SK-N-SH (cell line): ENCODE measurements at regions not wholly inside any gene's neighbourhood (a gene's known extent, or its start where the extent isn't known, plus 50 kb on each side); places are given as distances from the start of the nearest gene placed in this dataset.

ENCODE experiments used
- CTCF ChIA-PET: fragments of 300-600, 350-600 bp; formaldehyde crosslinking; extraction: SDS; loops from one replicate; lab custom pipeline; 2021; lab: Yijun Ruan, JAX
- POLR2A ChIA-PET: fragments of 350-600 bp; sonication (Branson Sonifier 250); formaldehyde crosslinking; extraction: SDS; loops from one replicate; lab custom pipeline; 2020; ENCODE audit warnings: antibody characterized with exemption, inconsistent platforms; lab: Yijun Ruan, JAX
- DNase-seq: peaks from one replicate; pipeline ENCODE4 v3.0.0; 2012
- H2AFZ ChIP-seq: fragments of 200-600 bp; sonication (generic); 2 replicates; pipeline ENCODE4 v1.8.1; 2016; ENCODE audit warnings: antibody characterized with exemption, mild to moderate bottlenecking, low read depth
- H3F3A ChIP-seq: fragments of 200-600 bp; sonication (generic); replicated peaks from 2 replicates; pipeline ENCODE3; 2016; ENCODE audit warnings: antibody characterized with exemption, mild to moderate bottlenecking; ENCODE audit not compliant: insufficient read depth
- H3K27ac ChIP-seq, 2 experiments: fragments of 200-500 bp in 1 of 2; fragments of 200-600 bp in 1 of 2; sonication (Bioruptor generic) in 1 of 2; sonication (generic), shearing (Covaris generic) in 1 of 2; 2 replicates each; pipeline versions ENCODE4 v1.5.1 to v1.6.1; 2014 to 2016; ENCODE audit warnings: low read depth in 2 of 2, inconsistent platforms in 1 of 2, low read length in 1 of 2, mild to moderate bottlenecking in 1 of 2, mixed read lengths in 1 of 2
- H3K27me3 ChIP-seq: fragments of 200-600 bp; sonication (generic), shearing (Covaris generic); 2 replicates; pipeline ENCODE4 v1.6.1; 2016; ENCODE audit warnings: mixed run types; ENCODE audit not compliant: insufficient read depth
- H3K36me3 ChIP-seq, 2 experiments: fragments of 200-500 bp in 1 of 2; fragments of 200-600 bp in 1 of 2; sonication (Bioruptor generic) in 1 of 2; sonication (generic) in 1 of 2; replicated peaks in 1 of 2; 2 replicates each; pipeline versions ENCODE3 to v1.5.1; 2014 to 2016; ENCODE audit warnings: low read length in 1 of 2, mild to moderate bottlenecking in 1 of 2; ENCODE audit not compliant: insufficient read depth in 2 of 2, control insufficient read depth in 1 of 2
- H3K4me1 ChIP-seq, 2 experiments: fragments of 200-500 bp in 1 of 2; fragments of 200-600 bp in 1 of 2; sonication (Bioruptor generic) in 1 of 2; sonication (generic), shearing (Covaris generic) in 1 of 2; 2 replicates each; pipeline versions ENCODE4 v1.5.1 to v1.6.1; 2014 to 2016; ENCODE audit warnings: low read depth in 1 of 2, low read length in 1 of 2, mixed run types in 1 of 2; ENCODE audit not compliant: insufficient read depth in 2 of 2, control insufficient read depth in 1 of 2
- H3K4me2 ChIP-seq: fragments of 200-600 bp; sonication (generic), shearing (Covaris generic); 2 replicates; pipeline ENCODE4 v1.6.1; 2017; ENCODE audit warnings: mixed run types
- H3K4me3 ChIP-seq, 2 experiments: fragments of 200-500 bp in 1 of 2; fragments of 200-600 bp in 1 of 2; sonication (Bioruptor generic) in 1 of 2; sonication (generic), shearing (Covaris generic) in 1 of 2; 2 replicates each; pipeline versions ENCODE4 v1.5.1 to v1.8.1; 2014 to 2016; ENCODE audit warnings: low read depth in 2 of 2, inconsistent platforms in 1 of 2, low read length in 1 of 2, mild to moderate bottlenecking in 1 of 2, mixed read lengths in 1 of 2, moderate library complexity in 1 of 2
- H3K79me2 ChIP-seq: fragments of 200-600 bp; sonication (generic); 2 replicates; pipeline ENCODE4 v1.8.1; 2017; ENCODE audit warnings: mild to moderate bottlenecking; ENCODE audit not compliant: insufficient read depth
- H3K9ac ChIP-seq: fragments of 200-600 bp; sonication (generic); 2 replicates; pipeline ENCODE4 v1.6.1; 2017; ENCODE audit warnings: mixed run types
- H3K9me2 ChIP-seq: fragments of 200-600 bp; sonication (generic); 2 replicates; pipeline ENCODE4 v1.6.1; 2017; ENCODE audit warnings: mixed run types
- H3K9me3 ChIP-seq: fragments of 200-600 bp; sonication (generic); 2 replicates; pipeline ENCODE4 v1.6.1; 2017; ENCODE audit warnings: mixed run types, mild to moderate bottlenecking, moderate library complexity
- H4K20me1 ChIP-seq: fragments of 200-600 bp; sonication (generic); 2 replicates; pipeline ENCODE4 v1.6.1; 2017; ENCODE audit warnings: mild to moderate bottlenecking, mixed run types; ENCODE audit not compliant: insufficient read depth
- ELF1 ChIP-seq: IDR thresholded peaks from 2 replicates; pipeline ENCODE4 v1.4.0; 2012
- EP300 ChIP-seq, 2 experiments: IDR thresholded peaks; 2 replicates each; pipeline versions ENCODE4 v1.4.0 to v1.6.1; 2012; ENCODE audit warnings: borderline replicate concordance in 1 of 2, low read depth in 1 of 2, low read length in 1 of 2
- EZH2phosphoT487 ChIP-seq: fragments of 200-600 bp; sonication (generic); IDR thresholded peaks from 2 replicates; pipeline ENCODE4 v1.6.1; 2017; ENCODE audit warnings: low read depth, mixed run types, mild to moderate bottlenecking, antibody characterized with exemption, moderate library complexity, borderline replicate concordance
- FOXJ3 ChIP-seq: sonication (generic); formaldehyde crosslinking; IDR thresholded peaks from 2 replicates; pipeline ENCODE4 v1.5.1; 2020; ENCODE audit warnings: mild to moderate bottlenecking, missing genetic modification reagents
- FOXM1 ChIP-seq: IDR thresholded peaks from 2 replicates; pipeline ENCODE4 v1.4.0; 2012; ENCODE audit warnings: low read depth, mild to moderate bottlenecking
- GABPA ChIP-seq: IDR thresholded peaks from 2 replicates; pipeline ENCODE4 v1.4.0; 2012; ENCODE audit warnings: low read depth, mild to moderate bottlenecking
- GATA2 ChIP-seq: sonication (generic); formaldehyde crosslinking; IDR thresholded peaks from 2 replicates; pipeline ENCODE4 v1.5.0; 2020; ENCODE audit warnings: mild to moderate bottlenecking, missing genetic modification reagents
- JUND ChIP-seq: IDR thresholded peaks from 2 replicates; pipeline ENCODE4 v1.4.0; 2012
- MEF2A ChIP-seq: IDR thresholded peaks from 2 replicates; pipeline ENCODE4 v1.4.0; 2012; ENCODE audit warnings: low read depth, borderline replicate concordance
- NFIC ChIP-seq: IDR thresholded peaks from 2 replicates; pipeline ENCODE4 v1.4.0; 2012; ENCODE audit warnings: borderline replicate concordance
- RAD21 ChIP-seq: IDR thresholded peaks from 2 replicates; pipeline ENCODE4 v1.6.1; 2012; ENCODE audit warnings: mild to moderate bottlenecking, low read length
- SIN3A ChIP-seq: IDR thresholded peaks from 2 replicates; pipeline ENCODE4 v1.6.1; 2012; ENCODE audit warnings: low read depth, mild to moderate bottlenecking, low read length, moderate library complexity, borderline replicate concordance
- SMC3 ChIP-seq: IDR thresholded peaks from 2 replicates; pipeline ENCODE4 v1.6.1; 2012; ENCODE audit warnings: low read depth, low read length, improper control_type of control experiment
- TCF12 ChIP-seq: IDR thresholded peaks from 2 replicates; pipeline ENCODE4 v1.4.0; 2012
- TEAD4 ChIP-seq: IDR thresholded peaks from 2 replicates; pipeline ENCODE4 v1.4.0; 2012; ENCODE audit warnings: mild to moderate bottlenecking, borderline replicate concordance; ENCODE audit not compliant: insufficient read depth
- YY1 ChIP-seq: IDR thresholded peaks from 2 replicates; pipeline ENCODE4 v1.4.0; 2012; ENCODE audit warnings: low read depth, mild to moderate bottlenecking
- WGBS: methylation state at CpG from one replicate; pipeline ENCODE4 v1.1.6; 2017; ENCODE audit warnings: low lambda C conversion rate; 5-methylcytosine and 5-hydroxymethylcytosine counted together
- TF ChIP-seq, protein P1 (sequence below): fragments of 150-350 bp; IDR thresholded peaks from 2 replicates; pipeline ENCODE4 v1.6.1; 2017; ENCODE audit warnings: antibody characterized with exemption, low read length, low read depth, borderline replicate concordance
- TF ChIP-seq, protein P2 (sequence below): IDR thresholded peaks from 2 replicates; pipeline ENCODE4 v1.4.0; 2012; ENCODE audit warnings: low read depth, borderline replicate concordance
- TF ChIP-seq, protein P3 (sequence below): fragments of 150-350 bp; IDR thresholded peaks from 2 replicates; pipeline ENCODE4 v1.6.1; 2016; ENCODE audit warnings: mild to moderate bottlenecking, low read depth, low read length
- TF ChIP-seq, protein P4 (sequence below): IDR thresholded peaks from 2 replicates; pipeline ENCODE4; 2012

DNA sequence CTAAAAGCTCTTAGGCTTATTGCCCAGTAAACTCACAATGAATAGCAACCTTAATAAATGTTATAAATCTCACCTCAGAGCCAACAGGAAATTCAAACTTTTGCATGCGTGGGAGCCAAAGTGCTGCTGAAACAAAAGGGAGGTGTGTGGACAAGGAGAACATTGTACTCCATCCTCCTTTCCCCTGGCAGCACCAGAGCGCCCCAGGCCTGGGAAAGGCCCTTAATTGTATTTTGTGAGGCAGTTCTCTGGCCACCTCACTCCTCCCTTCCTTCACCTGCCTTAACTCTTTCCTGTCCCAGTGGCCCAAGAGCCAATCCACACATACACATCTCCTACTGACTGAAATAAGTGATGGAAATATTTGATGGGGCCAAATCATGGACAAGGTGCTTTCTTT lies 648.5 kb downstream of the LMO4 start:
- TF ChIP-seq EZH2phosphoT487 (no peak), JUND (no peak), SIN3A (no peak), EP300 (IDR thresholded peaks at IDR 0.05; ENCODE audit: borderline replicate concordance in 1 of 2, low read depth in 1 of 2, low read length in 1 of 2) (no peak), FOXJ3 (CRISPR knock-in tag) (no peak), SMC3 (no peak), NFIC (no peak), ELF1 (no peak), FOXM1 (no peak), YY1 (no peak), TEAD4 (no peak), GATA2 (CRISPR knock-in tag) (no peak), GABPA (no peak), TCF12 (no peak), RAD21 (no peak), MEF2A (no peak)
- TF ChIP-seq, protein P1, sequence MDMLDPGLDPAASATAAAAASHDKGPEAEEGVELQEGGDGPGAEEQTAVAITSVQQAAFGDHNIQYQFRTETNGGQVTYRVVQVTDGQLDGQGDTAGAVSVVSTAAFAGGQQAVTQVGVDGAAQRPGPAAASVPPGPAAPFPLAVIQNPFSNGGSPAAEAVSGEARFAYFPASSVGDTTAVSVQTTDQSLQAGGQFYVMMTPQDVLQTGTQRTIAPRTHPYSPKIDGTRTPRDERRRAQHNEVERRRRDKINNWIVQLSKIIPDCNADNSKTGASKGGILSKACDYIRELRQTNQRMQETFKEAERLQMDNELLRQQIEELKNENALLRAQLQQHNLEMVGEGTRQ = no peak
- TF ChIP-seq, protein P2, sequence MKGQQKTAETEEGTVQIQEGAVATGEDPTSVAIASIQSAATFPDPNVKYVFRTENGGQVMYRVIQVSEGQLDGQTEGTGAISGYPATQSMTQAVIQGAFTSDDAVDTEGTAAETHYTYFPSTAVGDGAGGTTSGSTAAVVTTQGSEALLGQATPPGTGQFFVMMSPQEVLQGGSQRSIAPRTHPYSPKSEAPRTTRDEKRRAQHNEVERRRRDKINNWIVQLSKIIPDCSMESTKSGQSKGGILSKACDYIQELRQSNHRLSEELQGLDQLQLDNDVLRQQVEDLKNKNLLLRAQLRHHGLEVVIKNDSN = no peak
- TF ChIP-seq, protein P3, sequence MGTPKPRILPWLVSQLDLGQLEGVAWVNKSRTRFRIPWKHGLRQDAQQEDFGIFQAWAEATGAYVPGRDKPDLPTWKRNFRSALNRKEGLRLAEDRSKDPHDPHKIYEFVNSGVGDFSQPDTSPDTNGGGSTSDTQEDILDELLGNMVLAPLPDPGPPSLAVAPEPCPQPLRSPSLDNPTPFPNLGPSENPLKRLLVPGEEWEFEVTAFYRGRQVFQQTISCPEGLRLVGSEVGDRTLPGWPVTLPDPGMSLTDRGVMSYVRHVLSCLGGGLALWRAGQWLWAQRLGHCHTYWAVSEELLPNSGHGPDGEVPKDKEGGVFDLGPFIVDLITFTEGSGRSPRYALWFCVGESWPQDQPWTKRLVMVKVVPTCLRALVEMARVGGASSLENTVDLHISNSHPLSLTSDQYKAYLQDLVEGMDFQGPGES = no peak
- TF ChIP-seq, protein P4, sequence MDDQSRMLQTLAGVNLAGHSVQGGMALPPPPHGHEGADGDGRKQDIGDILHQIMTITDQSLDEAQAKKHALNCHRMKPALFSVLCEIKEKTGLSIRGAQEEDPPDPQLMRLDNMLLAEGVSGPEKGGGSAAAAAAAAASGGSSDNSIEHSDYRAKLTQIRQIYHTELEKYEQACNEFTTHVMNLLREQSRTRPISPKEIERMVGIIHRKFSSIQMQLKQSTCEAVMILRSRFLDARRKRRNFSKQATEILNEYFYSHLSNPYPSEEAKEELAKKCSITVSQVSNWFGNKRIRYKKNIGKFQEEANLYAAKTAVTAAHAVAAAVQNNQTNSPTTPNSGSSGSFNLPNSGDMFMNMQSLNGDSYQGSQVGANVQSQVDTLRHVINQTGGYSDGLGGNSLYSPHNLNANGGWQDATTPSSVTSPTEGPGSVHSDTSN = no peak
- Histone ChIP-seq H3K4me1 (no peaks in the 10 kb centered on the region), H3K36me3 (no peaks in the 10 kb centered on the region), H3K27ac (no peak overlapping the region), H3K9me3 (no peaks in the 10 kb centered on the region), H3K4me2 (no peak overlapping the region), H3K9ac (no peak overlapping the region), H3K27me3 (no peaks in the 10 kb centered on the region), H3K4me3 (no peak overlapping the region), H3K9me2 (no peaks in the 10 kb centered on the region), H2AFZ (no peak overlapping the region), H4K20me1 (no peaks in the 10 kb centered on the region), H3F3A (no peaks in the 10 kb centered on the region), H3K79me2 (no peaks in the 10 kb centered on the region)
- WGBS = 81% methylated on average over 2 of the region's 2 CpGs
- POLR2A ChIA-PET = no interaction called here
- DNase-seq = no peak
- CTCF ChIA-PET = interaction anchor here (1.2 kb wide), 1 partner anchor 24 kb away, joined by 3 read pairs; no protein-coding TSS in a partner anchor
